K562 (cell line): ENCODE measurements at regions not wholly inside any gene's neighbourhood (a gene's known extent, or its start where the extent isn't known, plus 50 kb on each side); places are given as distances from the start of the nearest gene placed in this dataset.

Source experiments
- CC2D1A ChIP-seq: fragments of 450-650 bp; IDR thresholded peaks from 2 replicates; pipeline ENCODE4 v1.6.1; 2017; ENCODE audit warnings: mild to moderate bottlenecking
- CTCFL ChIP-seq: IDR thresholded peaks from 2 replicates; pipeline ENCODE4 v1.6.1; 2011; ENCODE audit warnings: borderline replicate concordance, low read depth, mild to moderate bottlenecking, moderate library complexity, low read length; ENCODE audit not compliant: insufficient read depth, poor library complexity, severe bottlenecking
- ESRRB ChIP-seq: fragments of 250-450 bp; sonication (Bioruptor Pico); IDR thresholded peaks from 2 replicates; pipeline ENCODE4 v1.5.0; 2020; ENCODE audit warnings: mild to moderate bottlenecking, moderate library complexity, borderline replicate concordance
- GTF2B ChIP-seq: IDR thresholded peaks from 2 replicates; pipeline ENCODE4 v1.6.1; 2011; ENCODE audit not compliant: insufficient read length; ENCODE audit errors: extremely low read depth
- HIVEP1 ChIP-seq: fragments of 250-450 bp; sonication (Bioruptor Pico); IDR thresholded peaks from 2 replicates; pipeline ENCODE4 v1.4.0; 2020; ENCODE audit warnings: mild to moderate bottlenecking
- POLR2AphosphoS2 ChIP-seq: IDR thresholded peaks from 2 replicates; pipeline ENCODE4 v1.6.1; 2012; ENCODE audit warnings: low read length, improper control_type of control experiment
- RAD21 ChIP-seq, 2 experiments: fragments of 250-450 bp in 1 of 2; fragments of 450-650 bp in 1 of 2; sonication (Bioruptor Pico) in 1 of 2; formaldehyde crosslinking in 1 of 2; IDR thresholded peaks in 1 of 2; conservative IDR thresholded peaks in 1 of 2; 2 replicates each; pipeline versions ENCODE4 v1.4.0 to v1.8.0; 2020 to 2022; ENCODE audit warnings: mild to moderate bottlenecking in 2 of 2, moderate library complexity in 1 of 2
- SP2 ChIP-seq: IDR thresholded peaks from 2 replicates; pipeline ENCODE4 v1.6.1; 2011; ENCODE audit warnings: mild to moderate bottlenecking, low read depth, low read length, moderate library complexity; ENCODE audit not compliant: poor library complexity, severe bottlenecking; ENCODE audit errors: extremely low read depth
- ZNF668 ChIP-seq: fragments of 250-450 bp; sonication (Bioruptor Pico); IDR thresholded peaks from 2 replicates; pipeline ENCODE4 v1.8.0; 2022; ENCODE audit warnings: mild to moderate bottlenecking, inconsistent platforms
- TF ChIP-seq, protein P1 (sequence below): fragments of 450-650 bp; IDR thresholded peaks from 2 replicates; pipeline ENCODE4 v1.6.1; 2017; ENCODE audit warnings: antibody characterized with exemption

- no peak for TF ChIP-seq SP2
- TF ChIP-seq GTF2B: no peak
- TF ChIP-seq ESRRB (CRISPR knock-in tag): no peak
- TF ChIP-seq, protein P1, sequence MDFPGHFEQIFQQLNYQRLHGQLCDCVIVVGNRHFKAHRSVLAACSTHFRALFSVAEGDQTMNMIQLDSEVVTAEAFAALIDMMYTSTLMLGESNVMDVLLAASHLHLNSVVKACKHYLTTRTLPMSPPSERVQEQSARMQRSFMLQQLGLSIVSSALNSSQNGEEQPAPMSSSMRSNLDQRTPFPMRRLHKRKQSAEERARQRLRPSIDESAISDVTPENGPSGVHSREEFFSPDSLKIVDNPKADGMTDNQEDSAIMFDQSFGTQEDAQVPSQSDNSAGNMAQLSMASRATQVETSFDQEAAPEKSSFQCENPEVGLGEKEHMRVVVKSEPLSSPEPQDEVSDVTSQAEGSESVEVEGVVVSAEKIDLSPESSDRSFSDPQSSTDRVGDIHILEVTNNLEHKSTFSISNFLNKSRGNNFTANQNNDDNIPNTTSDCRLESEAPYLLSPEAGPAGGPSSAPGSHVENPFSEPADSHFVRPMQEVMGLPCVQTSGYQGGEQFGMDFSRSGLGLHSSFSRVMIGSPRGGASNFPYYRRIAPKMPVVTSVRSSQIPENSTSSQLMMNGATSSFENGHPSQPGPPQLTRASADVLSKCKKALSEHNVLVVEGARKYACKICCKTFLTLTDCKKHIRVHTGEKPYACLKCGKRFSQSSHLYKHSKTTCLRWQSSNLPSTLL: no peak
- no peak for TF ChIP-seq ZNF668 (CRISPR knock-in tag)
- TF ChIP-seq POLR2AphosphoS2: no peak
- no peak for TF ChIP-seq CC2D1A
- no peak for TF ChIP-seq CTCFL
- no peak for TF ChIP-seq RAD21 (CRISPR knock-in tag; conservative IDR thresholded peaks at IDR 0.05 in 1 of 2, IDR thresholded peaks at IDR 0.05 in 1 of 2)
- no peak for TF ChIP-seq HIVEP1 (CRISPR knock-in tag)
- TF ChIP-seq, all 486 proteins: peak for 0
Measured at GRCh38 chr9:38250279-38251035, 142.0 kb upstream of the ALDH1B1 start (continued).
